ENCODE measurements at regions not wholly inside any gene's neighbourhood (a gene's known extent, or its start where the extent isn't known, plus 50 kb on each side); places are given as distances from the start of the nearest gene placed in this dataset.

DNA sequence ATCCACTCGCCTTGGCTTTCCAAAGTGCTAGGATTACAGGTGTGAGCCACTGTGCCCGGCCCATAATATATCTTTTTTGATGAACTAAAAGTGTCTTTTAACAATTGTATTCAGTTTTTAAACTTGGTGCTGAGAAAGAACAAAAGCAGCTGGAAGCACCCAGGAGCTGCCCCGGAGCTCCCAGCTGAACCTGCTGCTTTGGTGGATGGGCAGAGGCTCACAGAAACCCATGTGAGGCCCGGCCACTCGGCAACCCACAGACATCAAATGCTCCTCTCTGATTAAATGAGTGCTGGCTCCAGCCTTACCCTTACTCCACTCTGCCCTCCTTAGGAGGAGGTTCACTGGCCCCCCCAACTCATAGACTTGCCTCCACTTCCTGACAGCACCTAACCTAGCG, 59.4 kb upstream of the FRMD1 start:
- POLR2A ChIA-PET = no interaction called here
- CTCF ChIA-PET = no interaction called here

- CTCF ChIA-PET = no interaction called here
- POLR2A ChIA-PET = no interaction called here
These were observed 58.0 kb upstream of the FRMD1 start for GRCh38 chr6:168137024-168137423.

DNA sequence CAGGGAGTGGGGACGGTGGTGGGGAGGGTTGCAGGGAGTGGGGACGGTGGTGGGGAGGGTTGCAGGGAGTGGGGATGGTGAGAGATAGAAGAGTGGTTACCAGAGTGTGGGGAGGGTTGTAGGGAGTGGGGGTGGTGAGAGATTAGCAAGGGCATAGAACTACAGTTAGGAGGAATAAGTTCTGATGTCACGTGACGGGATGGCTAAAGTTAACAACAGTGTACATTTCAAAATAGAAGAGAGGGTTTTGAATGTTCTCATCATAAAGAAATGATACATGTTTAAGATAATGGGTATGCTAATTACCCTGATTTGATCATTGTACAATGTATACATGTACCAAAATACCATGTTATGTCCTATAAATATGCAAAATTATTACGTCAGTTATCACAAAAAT, 57.6 kb upstream of the FRMD1 start:
- CTCF ChIA-PET = no interaction called here
- POLR2A ChIA-PET = no interaction called here

DNA sequence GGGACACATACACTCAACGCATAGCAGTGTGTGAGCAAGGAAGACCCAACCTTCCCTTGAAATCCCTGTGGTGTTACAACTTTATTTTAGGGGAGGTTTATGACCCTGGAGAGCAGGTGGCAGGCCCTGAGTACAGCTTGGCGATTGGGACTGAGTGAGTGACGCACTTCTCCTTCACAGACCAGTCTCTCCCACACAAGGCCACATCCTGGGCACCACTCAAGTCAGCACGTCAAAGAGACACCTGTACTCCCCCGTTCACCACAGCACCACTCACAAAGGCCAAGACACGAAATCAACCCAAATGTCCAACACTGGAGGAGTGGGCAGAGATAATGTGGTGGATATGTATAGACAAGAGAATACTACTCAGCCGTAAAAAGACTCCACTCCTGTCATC, 57.0 kb upstream of the FRMD1 start:
- POLR2A ChIA-PET = no interaction called here
- CTCF ChIA-PET = no interaction called here

DNA sequence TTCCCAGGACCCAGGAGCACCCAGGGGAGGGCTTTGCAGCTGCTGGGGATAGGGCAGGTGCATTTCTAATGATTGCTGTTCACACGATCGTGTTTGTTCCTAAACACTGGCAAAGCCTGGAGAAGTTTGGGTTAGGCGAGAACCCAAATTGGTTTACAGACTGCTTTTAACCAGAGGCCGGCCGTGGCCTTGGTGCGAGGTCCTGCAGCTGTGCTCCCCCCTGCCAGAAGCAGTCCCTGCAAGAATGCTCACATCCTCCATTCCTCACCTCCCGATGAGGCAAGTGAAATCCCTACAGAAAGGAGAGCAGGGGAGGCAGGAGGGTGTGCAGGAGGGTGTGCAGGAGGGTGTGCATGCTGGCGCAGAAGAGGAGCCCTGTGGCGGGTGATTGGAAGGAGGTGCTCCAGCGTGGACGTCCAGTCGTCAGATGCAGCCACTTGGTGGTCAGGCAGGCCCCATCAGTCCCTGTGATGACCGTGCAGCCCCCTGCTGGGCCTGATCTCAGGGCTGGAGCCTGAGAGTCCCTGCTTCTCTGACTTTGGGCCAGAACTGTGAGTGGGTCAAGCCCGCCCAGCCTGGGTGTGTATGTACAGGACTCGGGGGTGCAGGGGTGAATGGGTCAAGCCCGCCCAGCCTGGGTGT, 55.7 kb upstream of the FRMD1 start:
- CTCF ChIA-PET = no interaction called here
- POLR2A ChIA-PET = no interaction called here

DNA sequence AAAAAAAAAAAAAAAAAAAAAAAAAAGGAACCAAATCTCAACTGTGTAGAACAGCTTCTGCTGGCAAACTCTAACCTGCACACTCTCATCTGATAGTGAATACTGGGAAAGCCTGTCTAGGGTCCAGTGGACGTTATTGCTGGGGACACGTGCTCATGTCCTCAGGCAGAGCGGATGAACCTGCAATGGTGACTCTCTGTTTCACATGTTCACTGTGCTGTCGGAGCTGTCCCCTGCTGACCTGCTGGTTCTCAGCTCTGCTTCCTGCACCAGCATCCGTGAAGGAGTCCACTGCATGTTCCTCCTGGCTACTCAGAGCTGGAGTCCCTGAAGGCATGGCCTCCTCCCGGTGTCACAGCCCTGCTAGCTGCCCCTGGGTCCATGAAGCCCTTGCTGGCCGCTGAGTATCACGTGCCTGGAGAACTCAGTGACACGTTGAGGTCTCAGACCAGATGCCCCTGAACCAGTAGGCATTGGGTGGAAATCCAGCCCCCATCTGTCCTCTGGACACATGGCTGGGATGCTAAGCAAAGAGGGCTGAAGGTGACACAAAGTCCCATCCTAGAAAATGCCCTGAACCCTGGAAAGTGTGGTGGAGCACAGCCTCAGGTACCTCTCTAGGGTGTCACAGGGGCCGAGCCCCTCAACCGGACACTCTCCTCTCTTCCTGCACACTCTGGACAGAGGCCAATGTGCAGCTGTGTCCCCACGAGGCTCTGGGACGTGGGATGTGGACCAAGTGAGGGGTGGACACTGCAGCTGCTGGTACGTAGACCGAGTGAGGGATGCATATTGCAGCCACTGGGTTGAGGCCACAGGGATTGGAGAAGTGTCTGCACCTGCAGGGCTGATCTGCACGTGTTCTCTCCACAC, 54.9 kb upstream of the FRMD1 start:
- ChIA-PET CTCF (no interaction called here), POLR2A (no interaction called here)

GRCh38 chr6:168133168-168133561, 54.2 kb upstream of the FRMD1 start:
- POLR2A ChIA-PET = no interaction called here

DNA sequence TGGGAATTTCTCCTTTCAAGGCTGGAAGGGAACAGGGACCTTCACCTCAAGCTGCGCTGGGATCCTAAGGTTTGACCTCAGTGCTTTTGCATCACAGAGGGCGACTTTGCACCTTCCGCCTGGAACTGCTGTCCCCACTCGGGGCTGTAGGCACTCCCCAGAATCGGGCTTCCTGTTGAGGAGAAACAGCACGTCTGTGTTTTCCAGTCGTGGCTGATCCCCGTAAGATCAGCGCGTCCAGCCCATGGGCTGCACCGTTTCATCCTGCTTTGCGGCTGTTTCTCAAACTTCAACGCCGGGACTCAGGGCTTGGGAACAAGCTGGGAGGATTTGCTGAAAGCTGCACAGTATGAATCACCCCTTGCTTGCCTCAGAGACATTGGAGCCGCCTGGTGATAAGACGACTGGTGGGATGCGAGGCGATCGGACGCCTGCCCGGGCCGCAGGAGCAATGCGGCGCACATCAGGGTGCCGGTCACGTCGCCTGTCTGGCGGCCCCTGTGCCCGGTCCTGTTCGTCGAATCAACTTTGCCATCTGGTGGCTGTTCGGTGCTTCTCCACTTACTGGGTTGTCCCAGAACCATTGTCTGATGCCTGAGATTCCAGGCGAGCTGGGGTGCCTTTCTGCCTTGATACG, 53.6 kb upstream of the FRMD1 start:
- CTCF ChIA-PET = no interaction called here
- POLR2A ChIA-PET = no interaction called here

More at GRCh38 chr6:168133168-168133561, 54.2 kb upstream of the FRMD1 start:
- CTCF ChIA-PET = no interaction called here

GRCh38 chr6:168131464-168132415, 52.7 kb upstream of the FRMD1 start:
- ChIA-PET CTCF (no interaction called here), POLR2A (no interaction called here)

DNA sequence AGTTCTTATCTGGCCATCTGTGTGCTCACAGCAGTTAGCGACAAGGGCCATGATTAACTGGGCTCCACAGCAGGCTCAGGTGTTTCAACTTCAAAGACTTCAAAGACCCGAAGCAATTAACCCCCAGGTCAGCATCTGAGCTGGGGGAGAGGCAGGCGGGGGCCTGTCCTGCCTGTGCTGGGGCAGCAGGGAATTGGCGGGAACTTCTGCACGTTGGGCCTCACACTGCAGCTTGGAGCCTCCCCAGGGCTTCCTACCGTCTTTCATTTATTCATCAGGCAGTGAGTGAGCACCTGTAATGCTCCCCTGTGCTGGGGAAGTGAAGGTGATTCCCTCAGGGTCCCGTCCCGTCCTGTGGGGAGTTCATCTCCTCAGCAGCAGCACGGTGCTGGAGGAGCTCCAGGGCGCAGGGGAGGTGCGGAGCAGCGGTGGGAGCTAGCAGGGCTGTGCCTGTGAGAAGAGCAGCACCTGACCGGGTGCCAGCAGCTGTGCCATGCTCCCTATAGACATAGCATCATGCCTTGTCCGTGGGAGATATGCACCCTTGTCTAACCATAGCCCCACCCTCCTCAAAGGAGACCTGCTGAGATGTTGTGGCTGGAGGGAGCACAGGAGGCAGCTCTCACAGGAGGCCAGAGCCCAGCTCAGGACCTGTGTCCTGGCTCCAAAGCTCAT, 51.8 kb upstream of the FRMD1 start:
- POLR2A ChIA-PET = no interaction called here
- CTCF ChIA-PET = no interaction called here

- POLR2A ChIA-PET = no interaction called here
- CTCF ChIA-PET = no interaction called here
These were observed 51.2 kb upstream of the FRMD1 start for GRCh38 chr6:168130168-168130696.

DNA sequence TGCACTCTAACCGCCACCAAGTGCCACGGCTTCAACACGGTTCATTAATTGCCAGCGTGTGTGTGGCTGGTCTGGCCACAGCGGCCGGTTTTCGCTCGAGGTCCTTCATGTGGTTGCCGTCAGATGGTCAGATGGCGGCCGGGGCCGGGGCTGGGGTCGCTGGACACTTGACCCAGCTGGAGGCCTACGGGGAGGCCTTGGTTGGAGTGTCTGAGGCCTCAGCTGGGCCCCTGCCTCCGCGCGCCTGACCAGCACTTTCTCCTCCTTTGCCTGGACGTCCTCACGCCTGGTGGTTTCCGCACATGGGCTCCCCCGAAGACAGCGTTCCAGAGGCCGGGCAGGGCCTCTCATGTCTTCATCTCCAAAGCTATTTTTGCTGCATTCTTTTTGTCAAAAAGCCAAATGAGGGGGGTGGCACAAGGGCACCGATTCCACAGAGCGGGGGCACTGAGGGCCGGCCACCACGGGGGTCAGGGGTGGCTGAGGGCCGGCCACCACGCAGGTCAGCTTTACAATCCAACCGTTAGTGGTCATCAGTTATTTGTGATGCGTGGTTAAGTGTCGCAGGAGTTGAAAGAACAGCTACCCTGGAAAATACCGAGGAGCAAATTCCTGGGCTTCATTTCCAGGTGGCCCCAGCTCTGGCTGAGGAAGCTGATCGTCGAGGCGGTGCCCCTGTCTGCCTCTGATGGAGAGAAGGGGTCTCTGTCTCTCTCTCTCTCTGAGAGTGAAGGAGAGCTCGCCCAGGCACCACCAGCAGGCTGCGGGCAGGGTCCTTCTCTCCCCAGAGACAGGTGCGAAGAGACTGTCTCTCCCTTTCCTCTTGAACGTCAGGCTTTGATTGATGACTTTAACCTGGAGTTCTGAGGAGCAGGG, 50.5 kb upstream of the FRMD1 start:
- ChIA-PET CTCF (no interaction called here), POLR2A (no interaction called here)

DNA sequence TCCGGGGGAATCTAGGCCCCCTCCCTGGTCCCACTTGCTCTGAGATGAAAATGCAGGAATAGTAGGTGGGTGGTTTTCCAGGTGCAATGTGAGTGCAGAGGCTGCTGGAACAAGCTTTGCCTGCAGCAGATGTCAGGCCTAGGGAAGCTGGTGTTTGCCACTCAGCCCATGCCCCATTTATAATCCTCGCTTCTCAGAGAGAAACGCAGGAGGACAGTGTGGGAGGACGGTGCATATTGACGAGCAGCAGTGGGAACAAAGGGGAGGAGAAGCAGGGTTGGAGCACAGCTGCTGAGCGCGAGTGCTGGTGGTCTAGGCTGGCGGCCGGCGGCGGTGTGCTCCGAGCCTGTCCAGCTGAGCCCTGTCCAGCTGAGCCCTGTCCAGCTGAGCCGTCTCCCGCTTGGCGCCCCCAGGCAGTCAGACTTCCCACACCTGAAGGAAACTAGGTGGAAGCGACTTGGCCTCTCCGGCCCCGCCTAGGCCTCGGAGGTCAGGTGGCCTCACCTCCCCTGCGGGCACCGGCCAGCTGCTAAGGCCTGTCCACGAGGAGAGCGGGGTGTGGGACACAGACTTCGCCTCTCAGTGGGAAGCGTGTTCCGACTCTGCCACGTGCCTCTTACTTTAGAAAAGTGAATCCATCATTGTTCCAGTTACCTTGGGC, 49.7 kb upstream of the FRMD1 start:
- ChIA-PET POLR2A (no interaction called here), CTCF (no interaction called here)
